ENCODE measurements at regions not wholly inside any gene's neighbourhood (a gene's known extent, or its start where the extent isn't known, plus 50 kb on each side); places are given as distances from the start of the nearest gene placed in this dataset.

- H3K36me3 Mint-ChIP-seq (ENCODE audit: low read depth), result no peaks in the 10 kb centered on the region
- no peak for TF ChIP-seq CTCF (IDR thresholded peaks at IDR 0.05)
- H3K4me3 Mint-ChIP-seq (ENCODE audit: unreplicated experiment), result no peak overlapping the region
- peaks cover 82% of the 10 kb centered on the region for H3K4me1 Mint-ChIP-seq (ENCODE audit: low read depth)
- no peaks in the 10 kb centered on the region for H3K27me3 Mint-ChIP-seq (ENCODE audit: low read depth)
- H3K9me3 Mint-ChIP-seq (ENCODE audit: low read depth), result no peaks in the 10 kb centered on the region
- no peak overlapping the region for H3K27ac Mint-ChIP-seq (ENCODE audit: unreplicated experiment)
- DNase-seq (ENCODE audit: low spot score), result no peak
Measured at GRCh38 chr11:122205036-122205435, 89.0 kb upstream of the BLID start.

GRCh38 chr11:122204206-122204605 is 88.2 kb upstream of the BLID start:
- Mint-ChIP-seq H3K4me1 (ENCODE audit: low read depth) (peaks cover 84% of the 10 kb centered on the region), H3K27ac (ENCODE audit: unreplicated experiment) (no peak overlapping the region), H3K27me3 (ENCODE audit: low read depth) (no peaks in the 10 kb centered on the region), H3K4me3 (ENCODE audit: unreplicated experiment) (no peak overlapping the region), H3K9me3 (ENCODE audit: low read depth) (no peaks in the 10 kb centered on the region), H3K36me3 (ENCODE audit: low read depth) (no peaks in the 10 kb centered on the region)
- no peak for TF ChIP-seq CTCF (IDR thresholded peaks at IDR 0.05)
- no peak for DNase-seq (ENCODE audit: low spot score)

- no peaks in the 10 kb centered on the region for H3K9me3 Mint-ChIP-seq (ENCODE audit: low read depth)
- H3K27ac Mint-ChIP-seq (ENCODE audit: unreplicated experiment), result peak overlapping the region; percentile 87
- peak; percentile 98 for TF ChIP-seq CTCF (IDR thresholded peaks at IDR 0.05)
- H3K4me3 Mint-ChIP-seq (ENCODE audit: unreplicated experiment), result peak overlapping the region; percentile 70
- no peaks in the 10 kb centered on the region for H3K36me3 Mint-ChIP-seq (ENCODE audit: low read depth)
- no peaks in the 10 kb centered on the region for H3K27me3 Mint-ChIP-seq (ENCODE audit: low read depth)
- DNase-seq (ENCODE audit: low spot score), result no peak
- peaks cover 81% of the 10 kb centered on the region for H3K4me1 Mint-ChIP-seq (ENCODE audit: low read depth)
Measured at GRCh38 chr11:122202951-122203456, 87.0 kb upstream of the BLID start.

- DNase-seq (ENCODE audit: low spot score), result no peak
- H3K36me3 Mint-ChIP-seq (ENCODE audit: low read depth), result no peaks in the 10 kb centered on the region
- H3K9me3 Mint-ChIP-seq (ENCODE audit: low read depth), result no peaks in the 10 kb centered on the region
- H3K27me3 Mint-ChIP-seq (ENCODE audit: low read depth), result no peaks in the 10 kb centered on the region
- H3K27ac Mint-ChIP-seq (ENCODE audit: unreplicated experiment), result peak overlapping the region; percentile 87
- TF ChIP-seq CTCF (IDR thresholded peaks at IDR 0.05), result no peak
- peak overlapping the region; percentile 70 for H3K4me3 Mint-ChIP-seq (ENCODE audit: unreplicated experiment)
- peaks cover 81% of the 10 kb centered on the region for H3K4me1 Mint-ChIP-seq (ENCODE audit: low read depth)
Measured at GRCh38 chr11:122202161-122202950, 86.3 kb upstream of the BLID start.

- Mint-ChIP-seq H3K4me3 (ENCODE audit: unreplicated experiment) (peak overlapping the region; percentile 21), H3K36me3 (ENCODE audit: low read depth) (no peaks in the 10 kb centered on the region), H3K9me3 (ENCODE audit: low read depth) (no peaks in the 10 kb centered on the region), H3K4me1 (ENCODE audit: low read depth) (peaks cover 81% of the 10 kb centered on the region), H3K27ac (ENCODE audit: unreplicated experiment) (no peak overlapping the region), H3K27me3 (ENCODE audit: low read depth) (no peaks in the 10 kb centered on the region)
- no peak for DNase-seq (ENCODE audit: low spot score)
- no peak for TF ChIP-seq CTCF (IDR thresholded peaks at IDR 0.05)
Measured at GRCh38 chr11:122201106-122201505, 85.1 kb upstream of the BLID start.

Data from chondrocyte (in vitro differentiated cells).